Left renal pelvis (tissue), 4 donors: ENCODE measurements at regions not wholly inside any gene's neighbourhood (a gene's known extent, or its start where the extent isn't known, plus 50 kb on each side); places are given as distances from the start of the nearest gene placed in this dataset.

Experiments used
- DNase-seq, 4 donors: peaks; one replicate each; pipeline ENCODE4 v3.0.0-alpha.2; 2013; ENCODE audit warnings: low read depth in 4 of 4, low spot score in 3 of 4

DNA sequence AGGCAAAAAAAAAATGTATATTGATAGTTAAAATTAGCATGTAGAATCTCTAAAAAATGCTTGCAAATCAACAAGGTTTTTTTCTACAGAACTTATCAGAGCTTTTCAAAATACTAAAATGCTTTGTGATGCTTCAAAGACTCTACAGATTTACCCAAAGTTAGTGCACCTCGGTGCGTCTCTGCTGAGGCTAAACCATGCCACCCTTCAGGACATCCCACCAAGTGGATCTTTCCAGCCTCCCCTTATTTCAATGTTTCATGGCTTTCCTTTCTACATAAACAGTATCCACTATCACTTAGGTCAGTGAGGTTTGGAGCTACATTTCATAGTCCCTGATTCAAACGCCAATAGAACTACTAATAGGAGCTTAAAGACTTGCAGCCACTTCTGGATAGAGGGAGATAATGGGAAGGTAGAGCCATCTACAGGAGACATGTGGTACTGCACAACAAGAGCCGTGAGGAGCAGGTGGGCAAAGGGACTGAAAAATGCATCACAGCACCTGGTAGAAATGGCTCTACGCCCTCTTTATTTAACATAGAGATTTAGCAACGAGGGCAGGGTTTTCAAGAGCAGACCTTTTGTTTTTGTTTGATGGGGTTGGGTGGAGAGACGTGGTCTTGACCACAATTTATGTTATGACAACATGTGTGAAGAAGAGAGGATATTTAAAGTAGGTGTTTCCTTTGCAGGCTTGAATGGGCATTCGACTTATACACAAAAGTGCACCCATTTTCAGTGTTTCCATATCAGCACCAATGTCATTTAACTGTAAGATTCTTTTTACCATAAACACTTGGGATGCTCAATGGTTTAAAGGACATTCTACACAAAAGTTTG is 56.1 kb upstream of the SLC35G4 start:
- peak; percentile 8 to 45 (median 38) for DNase-seq

DNA sequence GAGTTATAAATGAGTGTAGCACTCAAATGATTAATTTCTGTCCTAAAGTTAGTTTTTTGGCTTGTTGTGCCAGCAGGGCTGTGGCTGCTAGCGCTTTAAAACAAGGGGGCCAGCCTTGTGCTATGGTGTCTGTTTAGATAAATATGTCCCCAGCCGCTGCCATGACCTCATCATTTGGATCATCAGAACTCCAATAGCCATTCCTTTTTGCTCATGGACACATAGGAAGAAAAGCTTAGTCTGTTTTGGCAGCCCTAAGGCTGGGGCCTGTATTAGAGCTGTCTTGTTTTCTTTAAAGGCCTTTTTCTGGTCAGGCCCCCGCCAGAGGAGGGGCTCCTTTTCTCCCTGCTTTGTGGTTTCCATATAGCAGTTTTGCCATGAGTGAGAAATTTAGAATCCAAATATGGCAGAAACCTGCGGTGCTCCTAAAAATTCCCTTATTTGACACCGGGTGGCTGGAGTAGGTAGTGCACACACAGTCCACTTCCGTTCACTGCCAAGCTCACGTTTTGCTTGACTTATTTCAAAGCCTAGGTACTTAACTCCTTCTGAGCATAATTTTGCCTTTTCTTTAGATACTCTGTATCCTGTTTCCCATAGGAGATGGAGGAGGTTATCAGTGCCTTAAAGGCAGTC is 60.4 kb upstream of the SLC35G4 start:
- DNase-seq: no peak

DNA sequence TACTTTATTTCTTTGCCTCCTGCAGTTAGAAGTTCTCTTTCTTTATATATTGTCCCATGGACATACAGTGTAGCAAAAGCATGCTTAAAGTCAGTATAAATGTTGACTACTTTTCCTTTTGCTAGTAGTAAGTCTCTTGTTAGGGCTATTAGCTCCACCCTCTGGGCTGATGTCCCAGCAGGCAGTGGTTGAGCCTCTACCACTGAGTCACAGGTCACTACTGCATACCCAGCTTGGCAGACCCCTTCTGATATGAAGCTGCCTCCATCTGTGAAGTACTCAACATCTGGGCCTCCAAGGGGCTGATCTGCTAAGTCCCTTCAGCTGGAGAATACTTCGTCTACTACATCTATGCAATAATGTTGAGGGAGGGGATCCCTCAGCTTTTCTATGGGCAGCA is 61.0 kb upstream of the SLC35G4 start:
- DNase-seq: no peak

DNA sequence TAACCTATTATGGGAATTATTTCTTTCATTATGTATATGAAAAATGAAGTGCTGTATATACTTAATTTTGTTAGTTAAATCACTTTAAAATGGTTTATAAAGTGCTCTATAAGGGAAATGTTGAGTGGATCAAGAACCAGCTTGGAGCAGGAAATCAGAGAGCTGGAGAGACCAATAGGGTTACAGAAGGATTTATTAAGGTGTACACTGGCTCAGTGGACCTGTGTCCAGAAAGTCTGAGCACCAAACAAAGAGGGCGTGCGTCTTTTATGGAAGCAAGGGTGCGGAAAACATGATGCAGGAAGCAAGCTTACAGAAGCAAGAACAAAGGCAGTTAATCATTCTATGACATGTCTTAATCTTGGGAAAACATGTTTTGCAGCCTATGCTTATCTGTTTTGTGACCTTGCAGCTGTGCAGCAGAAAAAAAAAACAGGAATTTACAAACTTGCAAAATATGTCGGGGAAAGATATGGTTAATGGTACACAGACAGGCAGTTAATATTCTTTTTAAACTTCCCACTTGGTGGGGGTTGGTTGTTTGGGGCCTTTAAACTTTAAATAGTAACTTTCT is 65.2 kb upstream of the SLC35G4 start:
- no peak for DNase-seq

DNA sequence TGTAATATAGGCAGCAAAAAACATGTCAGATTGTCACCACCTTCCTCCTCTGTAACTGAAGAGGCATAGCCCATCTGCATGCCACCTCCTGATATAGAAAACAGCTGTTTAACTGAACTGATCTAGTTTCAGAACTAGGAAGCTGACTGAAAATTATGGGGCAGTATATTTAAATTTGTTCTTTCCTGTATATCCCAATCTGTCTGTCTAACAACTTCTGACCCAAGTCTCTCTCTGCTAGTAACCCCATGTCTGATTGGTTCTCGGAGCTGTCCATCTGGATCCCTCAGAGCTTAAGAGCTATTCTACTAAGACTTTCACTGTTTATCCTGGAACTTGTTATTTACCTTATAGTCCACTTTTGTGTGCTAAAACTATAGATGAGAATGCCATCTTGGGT is 68.2 kb upstream of the SLC35G4 start:
- DNase-seq: no peak

DNA sequence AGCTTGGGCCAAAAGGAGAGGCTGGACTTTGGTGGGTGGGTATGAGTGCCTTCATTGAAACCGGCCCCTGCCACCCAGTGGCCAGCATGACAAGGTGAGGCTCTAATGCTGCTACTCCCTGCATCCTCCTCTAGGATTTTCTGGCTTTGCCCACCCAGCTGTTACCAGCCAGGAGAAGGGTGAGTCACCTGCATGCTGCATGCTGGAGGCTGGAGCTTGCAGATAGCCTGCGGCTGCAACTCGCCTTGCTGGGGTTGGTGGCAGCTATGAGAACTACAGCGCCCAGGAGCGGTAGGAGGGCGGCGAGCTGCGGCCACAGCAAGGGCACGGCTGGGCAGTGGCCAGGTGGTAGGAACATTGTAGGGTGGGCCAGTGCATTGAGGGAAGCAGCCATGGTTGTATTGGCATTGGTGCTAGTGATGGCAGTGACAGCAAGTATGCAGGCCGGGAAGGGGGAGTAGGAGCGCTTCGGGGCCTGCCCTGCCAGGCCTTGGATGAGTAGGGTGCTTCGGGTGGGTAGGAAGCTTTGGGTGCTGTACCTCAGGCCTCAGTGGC is 75.4 kb upstream of the SLC35G4 start:
- no peak for DNase-seq

DNA sequence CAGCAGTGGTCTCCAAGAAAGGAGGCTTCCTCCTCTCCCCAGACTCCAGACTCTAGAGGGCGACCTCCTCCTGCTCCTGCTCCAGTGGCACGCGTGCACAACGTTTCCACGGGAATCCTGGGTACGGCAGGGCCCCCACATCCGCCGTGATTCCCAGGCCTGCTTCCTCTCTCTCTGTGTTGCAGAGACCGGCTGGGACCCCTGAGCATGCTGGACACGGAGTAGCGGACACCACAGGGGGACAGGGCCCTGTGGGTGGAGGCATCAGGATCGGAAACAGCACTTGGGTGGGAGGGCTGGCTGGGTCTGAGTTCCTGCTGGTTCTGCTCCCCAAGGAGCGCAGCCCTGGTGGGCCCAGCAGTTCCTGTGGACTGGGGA is 75.9 kb upstream of the SLC35G4 start:
- DNase-seq: no peak

DNA sequence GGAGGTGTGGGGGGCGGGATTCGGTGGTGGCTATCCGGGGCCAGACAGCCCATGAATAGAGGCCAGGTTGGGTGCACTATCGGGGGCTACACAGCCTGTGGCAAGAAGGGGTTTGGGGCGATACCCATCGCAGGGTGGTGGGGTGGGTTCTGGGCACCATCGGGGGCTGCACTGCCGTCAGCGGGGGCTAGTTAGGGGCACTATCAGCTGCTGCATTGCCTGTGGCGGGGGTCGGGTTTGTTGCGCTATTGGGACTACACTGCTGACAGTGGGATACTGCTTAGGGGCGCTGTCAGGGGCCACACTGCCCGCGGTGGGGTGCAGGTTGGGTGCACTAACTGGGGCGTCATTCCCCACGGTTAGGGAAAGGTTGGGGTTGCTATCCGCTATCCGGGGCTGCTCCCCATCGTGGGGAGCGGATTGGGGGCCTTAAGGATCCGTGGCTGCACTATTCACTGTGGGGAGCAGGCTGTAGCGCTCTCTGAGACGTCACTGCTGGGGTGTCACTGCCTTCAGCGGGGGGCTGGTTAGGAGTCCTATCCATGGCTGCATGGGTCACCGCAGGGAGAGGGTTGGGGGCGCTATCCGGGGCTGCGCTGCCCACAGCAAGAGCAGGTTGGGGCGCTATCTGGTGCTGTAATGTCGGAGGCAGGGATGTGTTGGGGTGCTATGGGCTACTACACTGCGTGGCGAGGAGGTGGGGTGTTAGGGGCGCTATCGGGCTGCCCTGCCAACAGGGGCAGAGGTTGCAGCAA is 76.5 kb upstream of the SLC35G4 start:
- no peak for DNase-seq

DNA sequence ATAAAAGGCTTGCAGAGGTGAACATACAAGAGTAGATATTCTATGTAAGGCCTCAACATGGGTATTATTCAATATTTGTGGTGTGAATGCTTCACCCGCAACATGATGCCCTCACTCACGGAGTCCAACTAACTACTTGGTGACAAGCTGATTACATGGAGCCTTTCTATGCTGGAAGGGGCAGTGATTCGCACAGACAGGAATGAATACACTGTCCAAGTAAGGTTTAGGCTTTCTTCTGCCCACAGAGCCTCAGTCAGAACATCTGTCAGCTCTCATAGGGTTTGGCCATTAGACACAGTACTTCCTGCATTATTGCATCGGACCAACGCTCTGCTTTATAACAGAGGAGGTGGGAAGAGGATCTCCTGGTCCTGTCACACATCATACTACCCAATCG is 80.3 kb upstream of the SLC35G4 start:
- DNase-seq: no peak

DNA sequence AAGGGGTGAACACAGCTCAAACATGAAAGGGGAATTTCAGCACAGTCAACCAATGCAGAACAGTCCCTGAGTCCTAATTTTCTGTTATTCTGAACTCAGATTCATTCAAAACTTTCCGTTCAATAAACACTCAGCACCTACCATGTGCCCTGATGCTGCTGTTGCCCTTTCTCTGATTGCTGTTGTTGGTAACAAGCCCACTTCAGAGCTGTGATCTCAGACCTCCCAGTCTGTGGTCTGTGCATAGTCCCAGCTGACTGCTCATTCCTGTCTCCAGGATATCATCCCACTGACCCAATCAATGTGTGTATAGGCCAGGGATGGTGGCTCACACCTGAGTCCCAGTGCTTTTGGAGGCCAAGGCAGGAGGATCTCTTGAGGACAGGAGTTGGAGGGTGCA is 82.7 kb upstream of the SLC35G4 start:
- no peak for DNase-seq

DNA sequence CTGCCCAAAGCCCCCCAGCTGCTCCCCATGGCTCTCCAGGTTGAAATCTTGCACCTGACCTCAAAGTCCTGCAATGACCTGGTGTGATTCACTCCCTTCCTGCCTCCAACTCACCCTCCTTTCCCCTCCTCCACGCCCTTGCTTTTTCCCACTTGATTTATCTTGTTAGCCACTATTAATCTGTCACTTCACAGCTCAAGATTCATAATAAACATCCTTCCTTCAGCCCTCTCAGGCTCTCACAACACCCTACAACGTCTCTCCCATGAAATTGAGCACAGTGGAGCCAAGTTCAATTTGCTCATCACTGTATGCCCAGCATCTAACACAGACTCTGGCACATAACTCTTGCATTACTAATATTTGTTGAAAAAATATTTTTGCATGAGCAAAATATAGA is 85.6 kb upstream of the SLC35G4 start:
- peak in 3 of 4 donors; percentile 12 to 36 (median 30) for DNase-seq

DNA sequence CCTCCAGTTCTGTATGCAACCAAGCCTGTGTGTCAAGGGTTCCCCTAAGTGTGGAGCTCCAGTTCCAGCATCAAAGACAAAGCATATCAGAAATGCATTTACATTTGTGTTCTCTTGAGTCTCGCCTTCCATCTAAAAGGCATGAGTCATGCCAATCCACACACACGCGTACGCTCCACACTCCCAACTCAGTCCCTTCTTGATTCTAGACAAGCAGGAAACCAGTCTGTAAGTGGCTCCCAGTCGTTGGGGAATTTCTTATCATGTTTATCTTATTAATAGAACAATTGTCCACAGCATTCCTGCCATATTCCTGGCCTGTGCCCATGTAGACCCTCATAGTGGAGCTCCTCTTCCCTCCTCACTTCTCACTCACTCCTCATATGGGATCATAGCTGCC is 86.4 kb upstream of the SLC35G4 start:
- no peak for DNase-seq

DNA sequence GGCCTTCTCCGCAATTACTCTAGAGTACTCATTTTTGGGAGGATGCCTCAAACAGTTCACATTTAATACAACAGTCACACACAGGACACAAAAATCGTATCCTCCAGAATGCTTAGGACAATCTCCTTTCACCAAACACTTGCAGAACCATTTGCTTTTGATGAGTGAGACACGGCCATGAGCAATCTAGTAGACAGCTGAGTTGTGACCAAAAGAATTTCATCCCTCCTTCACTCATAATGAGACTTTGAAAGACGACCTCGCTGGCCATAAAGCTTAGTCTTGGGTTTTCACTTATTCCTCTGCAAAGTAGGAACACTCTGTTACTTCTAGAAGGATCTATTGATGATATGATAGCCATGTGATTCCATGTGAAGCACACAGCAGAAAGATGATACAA is 87.5 kb upstream of the SLC35G4 start:
- no peak for DNase-seq

DNA sequence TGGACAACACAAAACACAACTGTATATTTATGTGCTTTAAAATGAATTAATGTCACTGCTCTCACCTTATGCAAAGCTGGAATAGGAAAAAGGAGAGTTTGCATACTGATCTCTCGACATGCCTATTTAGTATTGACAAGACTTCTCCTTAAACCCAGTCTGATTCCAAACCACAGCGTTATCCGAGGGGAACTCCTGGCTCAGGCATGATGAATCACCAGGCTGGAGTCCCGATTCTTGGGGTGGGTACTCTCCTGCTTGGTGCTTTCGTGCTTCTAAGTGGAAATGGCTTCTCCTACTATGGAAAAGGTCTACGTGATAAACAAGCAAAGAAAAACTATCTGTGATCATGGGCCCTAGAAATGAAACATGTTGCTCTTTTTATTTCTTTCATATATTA is 88.9 kb upstream of the SLC35G4 start:
- no peak for DNase-seq

DNA sequence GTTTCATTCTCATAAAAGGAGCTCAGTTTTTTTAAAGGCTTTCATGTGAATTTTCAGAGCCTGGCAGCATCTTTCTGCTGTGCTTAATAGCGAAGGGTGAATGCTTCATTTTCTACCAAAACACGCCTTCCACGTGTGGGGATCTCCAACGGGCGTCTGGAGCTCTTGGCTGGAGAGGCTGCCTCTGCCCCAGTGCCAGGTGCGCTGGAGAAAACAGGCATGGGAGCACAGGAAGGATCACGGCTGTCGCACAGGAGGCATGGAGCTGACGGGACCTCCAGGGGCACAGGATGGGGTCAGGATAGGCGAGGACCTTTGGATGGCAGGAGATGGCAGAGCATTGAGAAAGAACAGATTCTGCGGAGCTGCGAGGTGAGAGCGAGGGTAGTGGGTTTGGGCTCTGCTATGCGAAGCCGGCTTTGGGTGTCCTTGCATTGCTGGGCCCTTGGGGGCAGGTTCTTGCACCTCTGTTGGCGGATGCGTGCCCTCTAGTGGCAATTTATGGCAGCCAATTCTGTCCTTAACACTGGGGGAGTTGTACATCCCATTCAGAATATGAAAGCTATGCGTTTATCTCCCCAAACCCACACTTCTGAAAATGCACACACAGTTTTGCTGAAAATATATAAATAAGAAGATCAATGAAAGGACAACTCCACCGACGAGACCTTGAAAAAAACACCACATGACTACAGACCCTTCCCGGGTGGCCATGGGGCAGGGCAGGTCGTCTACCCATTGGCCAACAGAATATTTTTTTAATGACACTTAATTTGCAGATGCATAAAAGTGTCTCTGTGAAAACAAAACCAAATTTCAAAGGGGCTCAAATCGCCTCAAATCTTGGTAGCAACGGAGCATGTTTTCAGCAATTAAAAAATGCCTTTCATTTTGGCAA is 90.4 kb upstream of the SLC35G4 start:
- DNase-seq: no peak

DNA sequence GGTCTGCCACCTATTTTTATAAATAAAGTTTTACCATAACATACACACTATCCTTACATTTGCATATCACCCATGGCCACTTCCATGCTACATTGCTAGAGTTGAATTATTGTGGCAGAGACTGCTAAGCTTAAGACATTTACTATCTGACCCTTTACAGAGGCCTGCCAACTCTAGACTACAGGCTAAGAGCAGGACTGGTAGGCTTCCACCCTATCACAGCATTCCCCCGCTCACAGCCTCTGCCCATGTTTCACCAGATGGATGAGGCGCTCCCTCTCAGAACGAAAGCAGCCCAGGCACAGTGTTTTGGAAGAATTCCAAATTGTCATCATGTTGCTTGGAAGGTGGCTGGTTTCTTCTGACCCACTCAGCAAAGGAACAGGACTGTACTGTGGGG is 91.7 kb upstream of the SLC35G4 start:
- no peak for DNase-seq

DNA sequence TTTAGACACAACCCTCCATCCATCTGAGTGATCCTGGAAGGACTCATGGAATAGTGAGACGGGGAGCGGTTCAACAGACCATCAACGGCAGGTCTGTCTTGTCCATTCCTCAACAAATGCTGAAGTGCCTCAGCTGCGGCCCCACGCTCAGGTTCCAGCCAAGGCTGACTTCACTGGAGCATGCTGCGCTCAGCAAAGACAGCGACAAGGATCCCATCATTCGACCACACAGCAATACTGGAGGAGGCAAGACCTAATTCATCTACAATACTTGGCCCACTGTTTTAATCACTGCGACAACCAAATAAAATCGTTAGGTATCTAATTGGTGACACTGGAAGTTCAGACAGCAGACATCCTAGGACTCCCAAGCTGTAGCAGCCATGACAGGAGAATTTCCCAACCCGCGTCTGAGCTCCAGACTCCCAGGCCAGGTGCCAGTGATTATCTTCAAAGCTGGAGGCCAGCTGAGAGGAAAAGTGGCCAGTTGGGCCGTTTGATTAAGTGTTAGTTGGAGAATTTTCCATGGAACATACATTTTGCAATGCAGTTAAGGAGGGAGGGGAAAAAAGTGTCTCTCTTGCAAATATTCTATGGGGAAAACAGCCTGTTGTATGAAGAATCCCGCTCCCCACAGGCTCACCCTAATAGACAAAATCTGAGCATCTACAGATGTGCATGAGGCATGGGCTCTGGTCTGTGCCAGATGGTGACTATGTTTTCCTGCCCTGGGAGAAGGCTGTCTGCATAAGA is 92.5 kb upstream of the SLC35G4 start:
- no peak for DNase-seq

DNA sequence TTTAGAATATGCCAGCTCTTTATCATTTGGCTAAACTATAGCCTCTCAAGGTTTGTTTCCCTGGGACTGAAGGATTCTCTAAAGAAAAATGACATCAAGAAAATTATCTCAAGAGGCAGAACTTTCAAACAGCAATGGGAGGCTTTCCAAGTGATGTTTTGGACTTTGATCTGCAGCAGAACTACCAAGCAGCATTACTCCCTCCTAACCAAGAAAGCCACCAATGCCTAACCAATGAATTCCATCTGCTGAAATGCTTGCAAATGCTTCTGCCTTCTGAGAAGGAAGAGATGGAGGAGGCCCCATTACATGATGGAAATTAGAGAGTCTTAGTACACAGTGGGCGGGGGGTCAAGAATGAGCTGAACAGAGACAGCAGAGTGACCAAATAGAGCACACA is 95.1 kb upstream of the SLC35G4 start:
- DNase-seq: no peak
